ENCODE measurements at regions not wholly inside any gene's neighbourhood (a gene's known extent, or its start where the extent isn't known, plus 50 kb on each side); places are given as distances from the start of the nearest gene placed in this dataset.
A peak's percentile ranks its signal among the peaks of the same experiment; 100 is the strongest.

- H3K27ac ChIP-seq: no peak overlapping the region
- no peak for TF ChIP-seq ZFX (IDR thresholded peaks at IDR 0.05)
- peak; percentile 8; the same call in 1 of the 2 replicates for TF ChIP-seq CTCF (conservative IDR thresholded peaks at IDR 0.05)
Observed at GRCh38 chr4:180060159-180060889, 2182.9 kb upstream of the TENM3 start.

GRCh38 chr4:180081072-180081471 is 2162.1 kb upstream of the TENM3 start:
- TF ChIP-seq CTCF (conservative IDR thresholded peaks at IDR 0.05): no peak
- TF ChIP-seq ZFX (IDR thresholded peaks at IDR 0.05): no peak
- H3K27ac ChIP-seq: no peak overlapping the region

- TF ChIP-seq ZFX (IDR thresholded peaks at IDR 0.05) (no peak), CTCF (conservative IDR thresholded peaks at IDR 0.05) (no peak)
- H3K27ac ChIP-seq: no peak overlapping the region
Observed at GRCh38 chr4:180084561-180084960, 2158.6 kb upstream of the TENM3 start.

GRCh38 chr4:180086480-180087190 is 2156.6 kb upstream of the TENM3 start:
- TF ChIP-seq ZFX (IDR thresholded peaks at IDR 0.05) (no peak), CTCF (conservative IDR thresholded peaks at IDR 0.05) (no peak)

GRCh38 chr4:180098586-180098985 is 2144.6 kb upstream of the TENM3 start:
- H3K27ac ChIP-seq: no peak overlapping the region
- TF ChIP-seq CTCF (conservative IDR thresholded peaks at IDR 0.05) (no peak), ZFX (IDR thresholded peaks at IDR 0.05) (no peak)

More at GRCh38 chr4:180086480-180087190, 2156.6 kb upstream of the TENM3 start:
- H3K27ac ChIP-seq: no peak overlapping the region

- H3K27ac ChIP-seq: no peak overlapping the region
- TF ChIP-seq CTCF (conservative IDR thresholded peaks at IDR 0.05): no peak
- no peak for TF ChIP-seq ZFX (IDR thresholded peaks at IDR 0.05)
Observed at GRCh38 chr4:180099957-180100356, 2143.2 kb upstream of the TENM3 start.

All from C4-2B (cell line).